ENCODE measurements at regions not wholly inside any gene's neighbourhood (a gene's known extent, or its start where the extent isn't known, plus 50 kb on each side); places are given as distances from the start of the nearest gene placed in this dataset.

- Histone ChIP-seq H3K36me3 (ENCODE audit: insufficient read depth, low read length) (no peaks in the 10 kb centered on the region), H3K4me2 (ENCODE audit: low read length) (peak overlapping the region; percentile 5), H3K9me3 (ENCODE audit: low read length) (no peaks in the 10 kb centered on the region), H2AFZ (ENCODE audit: low read depth, low read length) (no peak overlapping the region), H3K79me2 (replicated peaks; ENCODE audit: insufficient read depth, low read length) (no peaks in the 10 kb centered on the region), H3K4me3 (ENCODE audit: low read length) (no peak overlapping the region), H3K27me3 (ENCODE audit: insufficient read depth, low read depth, low read length) (no peaks in the 10 kb centered on the region), H4K20me1 (ENCODE audit: insufficient read depth) (no peaks in the 10 kb centered on the region), H3K9ac (ENCODE audit: low read length) (peak overlapping the region; percentile 23), H3K9me2 (ENCODE audit: insufficient read depth, low read length) (no peaks in the 10 kb centered on the region), H3K27ac (ENCODE audit: low read length) (peak overlapping the region; percentile 79), H3F3A (ENCODE audit: insufficient read depth, low read length, poor library complexity, severe bottlenecking) (no peaks in the 10 kb centered on the region)
- no peak for TF ChIP-seq EZH2 (IDR thresholded peaks at IDR 0.05; ENCODE audit: borderline replicate concordance, insufficient read depth, low read length, poor library complexity, severe bottlenecking)
- no peak for TF ChIP-seq MXI1 (conservative IDR thresholded peaks at IDR 0.05; ENCODE audit: poor library complexity, severe bottlenecking)
- TF ChIP-seq EP300 (conservative IDR thresholded peaks at IDR 0.05; ENCODE audit: poor library complexity, severe bottlenecking) = peak; percentile 86
- TF ChIP-seq REST (IDR thresholded peaks at IDR 0.05; ENCODE audit: borderline replicate concordance) = no peak
- TF ChIP-seq, protein P1, sequence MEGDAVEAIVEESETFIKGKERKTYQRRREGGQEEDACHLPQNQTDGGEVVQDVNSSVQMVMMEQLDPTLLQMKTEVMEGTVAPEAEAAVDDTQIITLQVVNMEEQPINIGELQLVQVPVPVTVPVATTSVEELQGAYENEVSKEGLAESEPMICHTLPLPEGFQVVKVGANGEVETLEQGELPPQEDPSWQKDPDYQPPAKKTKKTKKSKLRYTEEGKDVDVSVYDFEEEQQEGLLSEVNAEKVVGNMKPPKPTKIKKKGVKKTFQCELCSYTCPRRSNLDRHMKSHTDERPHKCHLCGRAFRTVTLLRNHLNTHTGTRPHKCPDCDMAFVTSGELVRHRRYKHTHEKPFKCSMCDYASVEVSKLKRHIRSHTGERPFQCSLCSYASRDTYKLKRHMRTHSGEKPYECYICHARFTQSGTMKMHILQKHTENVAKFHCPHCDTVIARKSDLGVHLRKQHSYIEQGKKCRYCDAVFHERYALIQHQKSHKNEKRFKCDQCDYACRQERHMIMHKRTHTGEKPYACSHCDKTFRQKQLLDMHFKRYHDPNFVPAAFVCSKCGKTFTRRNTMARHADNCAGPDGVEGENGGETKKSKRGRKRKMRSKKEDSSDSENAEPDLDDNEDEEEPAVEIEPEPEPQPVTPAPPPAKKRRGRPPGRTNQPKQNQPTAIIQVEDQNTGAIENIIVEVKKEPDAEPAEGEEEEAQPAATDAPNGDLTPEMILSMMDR (IDR thresholded peaks at IDR 0.05; ENCODE audit: poor library complexity, severe bottlenecking) = no peak
- no peak for TF ChIP-seq TAF1 (IDR thresholded peaks at IDR 0.05; ENCODE audit: low read depth)
- TF ChIP-seq POLR2AphosphoS5 (IDR thresholded peaks at IDR 0.05) = peak; percentile 62
- TF ChIP-seq RAD21 (conservative IDR thresholded peaks at IDR 0.05) = peak; percentile 22
- peak; percentile 2 for TF ChIP-seq SMC3 (conservative IDR thresholded peaks at IDR 0.05; ENCODE audit: poor library complexity)
Measured at GRCh38 chr3:6807967-6808588, 52.8 kb upstream of the GRM7 start.

GRCh38 chr3:6809349-6809748, 51.6 kb upstream of the GRM7 start:
- TF ChIP-seq EZH2 (IDR thresholded peaks at IDR 0.05; ENCODE audit: borderline replicate concordance, insufficient read depth, low read length, poor library complexity, severe bottlenecking) = no peak
- TF ChIP-seq, protein P1 (IDR thresholded peaks at IDR 0.05; ENCODE audit: poor library complexity, severe bottlenecking) = no peak
- no peak for TF ChIP-seq REST (IDR thresholded peaks at IDR 0.05; ENCODE audit: borderline replicate concordance)
- TF ChIP-seq MXI1 (conservative IDR thresholded peaks at IDR 0.05; ENCODE audit: poor library complexity, severe bottlenecking) = no peak
- no peak for TF ChIP-seq POLR2AphosphoS5 (IDR thresholded peaks at IDR 0.05)
- TF ChIP-seq SMC3 (conservative IDR thresholded peaks at IDR 0.05; ENCODE audit: poor library complexity) = no peak
- no peak for TF ChIP-seq RAD21 (conservative IDR thresholded peaks at IDR 0.05)
- no peak for TF ChIP-seq TAF1 (IDR thresholded peaks at IDR 0.05; ENCODE audit: low read depth)
- TF ChIP-seq EP300 (conservative IDR thresholded peaks at IDR 0.05; ENCODE audit: poor library complexity, severe bottlenecking) = no peak
- no peaks in the 10 kb centered on the region for H3K9me2 ChIP-seq (ENCODE audit: insufficient read depth, low read length)
- H3K4me2 ChIP-seq (ENCODE audit: low read length) = no peak overlapping the region
- no peaks in the 10 kb centered on the region for H3F3A ChIP-seq (ENCODE audit: insufficient read depth, low read length, poor library complexity, severe bottlenecking)
- H3K27ac ChIP-seq (ENCODE audit: low read length) = peak overlapping the region; percentile 79
- no peaks in the 10 kb centered on the region for H3K27me3 ChIP-seq (ENCODE audit: insufficient read depth, low read depth, low read length)
- no peaks in the 10 kb centered on the region for H3K36me3 ChIP-seq (ENCODE audit: insufficient read depth, low read length)
- H3K4me3 ChIP-seq (ENCODE audit: low read length) = no peak overlapping the region
- no peak overlapping the region for H3K9ac ChIP-seq (ENCODE audit: low read length)
- no peaks in the 10 kb centered on the region for H4K20me1 ChIP-seq (ENCODE audit: insufficient read depth)
- no peaks in the 10 kb centered on the region for H3K79me2 ChIP-seq (replicated peaks; ENCODE audit: insufficient read depth, low read length)
- H3K9me3 ChIP-seq (ENCODE audit: low read length) = no peaks in the 10 kb centered on the region
- no peak overlapping the region for H2AFZ ChIP-seq (ENCODE audit: low read depth, low read length)
